ENCODE measurements at regions not wholly inside any gene's neighbourhood (a gene's known extent, or its start where the extent isn't known, plus 50 kb on each side); places are given as distances from the start of the nearest gene placed in this dataset.

DNA sequence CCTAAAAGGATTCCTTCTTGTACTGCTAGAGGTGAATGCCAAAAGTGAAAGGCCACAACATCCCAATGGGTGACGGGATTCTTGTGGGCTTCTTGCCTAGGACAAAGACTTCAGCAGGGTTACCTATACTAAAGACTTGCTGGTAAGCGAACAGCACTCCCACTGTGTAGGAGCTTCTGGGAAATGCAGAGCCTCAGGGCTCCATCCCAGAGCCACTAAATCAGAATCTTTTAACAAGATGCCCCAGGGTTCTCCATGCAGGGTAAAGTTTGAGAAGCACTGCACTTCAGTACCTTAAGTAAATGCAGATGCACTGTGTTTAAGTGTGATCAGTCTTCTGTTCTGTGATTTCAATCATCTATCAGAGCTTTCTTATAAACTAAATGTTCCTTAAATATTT lies 266.9 kb upstream of the KLF14 start:
- no peak for DNase-seq

DNA sequence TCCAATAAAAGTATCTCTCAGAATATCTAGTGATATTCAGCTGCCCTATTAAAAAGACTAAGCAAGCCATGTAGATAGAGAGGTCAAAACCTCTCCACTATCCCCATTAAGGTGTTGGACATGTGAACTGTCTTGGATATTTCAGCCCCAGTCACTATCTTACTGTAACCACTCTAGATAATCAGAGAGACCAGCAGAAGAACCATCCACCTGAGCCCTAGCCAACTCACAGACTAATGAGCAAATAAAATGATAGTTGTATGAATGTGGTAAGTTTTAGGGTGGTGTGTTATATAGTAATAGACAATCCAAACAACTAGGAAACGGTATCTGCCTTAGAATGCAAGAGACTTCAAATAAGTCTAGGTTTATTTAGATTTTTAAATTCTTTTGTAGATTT lies 268.6 kb upstream of the KLF14 start:
- no peak for DNase-seq

DNA sequence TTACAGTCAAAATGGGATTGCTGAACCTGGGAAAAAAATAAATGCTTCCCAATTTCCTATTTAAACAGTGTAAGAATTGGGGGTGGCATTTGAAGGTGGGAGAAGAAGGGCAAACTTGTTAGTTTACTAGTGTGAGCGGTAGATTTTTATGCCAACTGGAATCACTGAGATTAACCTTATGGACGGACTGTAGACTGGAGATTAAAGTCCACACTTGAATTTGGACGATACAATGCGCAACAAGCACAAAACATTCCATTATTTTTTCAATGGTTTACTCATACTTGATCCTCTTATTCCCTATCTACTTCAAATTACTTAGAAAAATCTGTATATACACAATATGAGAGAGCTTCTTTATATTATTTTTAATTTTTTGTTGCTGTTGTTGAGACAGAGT lies 269.6 kb upstream of the KLF14 start:
- DNase-seq: no peak

DNA sequence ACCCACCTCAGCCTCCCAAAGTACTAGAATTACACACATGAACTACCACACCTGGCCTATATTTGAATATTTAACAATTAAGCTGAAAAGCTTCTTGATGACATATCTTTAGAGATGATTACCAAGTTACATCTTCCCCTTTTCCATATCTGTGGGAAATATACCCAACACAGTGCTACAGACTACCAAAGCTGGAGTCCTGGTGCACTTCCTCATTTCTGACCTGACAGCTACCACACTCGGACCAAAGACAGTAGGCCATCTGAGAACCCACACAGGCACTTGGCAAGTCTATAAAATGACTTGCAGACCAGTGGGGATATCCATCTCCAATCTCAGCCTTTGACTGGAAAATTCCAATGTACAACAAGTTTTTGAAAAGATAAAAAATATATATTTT lies 270.4 kb upstream of the KLF14 start:
- peak; percentile 18 for DNase-seq

DNA sequence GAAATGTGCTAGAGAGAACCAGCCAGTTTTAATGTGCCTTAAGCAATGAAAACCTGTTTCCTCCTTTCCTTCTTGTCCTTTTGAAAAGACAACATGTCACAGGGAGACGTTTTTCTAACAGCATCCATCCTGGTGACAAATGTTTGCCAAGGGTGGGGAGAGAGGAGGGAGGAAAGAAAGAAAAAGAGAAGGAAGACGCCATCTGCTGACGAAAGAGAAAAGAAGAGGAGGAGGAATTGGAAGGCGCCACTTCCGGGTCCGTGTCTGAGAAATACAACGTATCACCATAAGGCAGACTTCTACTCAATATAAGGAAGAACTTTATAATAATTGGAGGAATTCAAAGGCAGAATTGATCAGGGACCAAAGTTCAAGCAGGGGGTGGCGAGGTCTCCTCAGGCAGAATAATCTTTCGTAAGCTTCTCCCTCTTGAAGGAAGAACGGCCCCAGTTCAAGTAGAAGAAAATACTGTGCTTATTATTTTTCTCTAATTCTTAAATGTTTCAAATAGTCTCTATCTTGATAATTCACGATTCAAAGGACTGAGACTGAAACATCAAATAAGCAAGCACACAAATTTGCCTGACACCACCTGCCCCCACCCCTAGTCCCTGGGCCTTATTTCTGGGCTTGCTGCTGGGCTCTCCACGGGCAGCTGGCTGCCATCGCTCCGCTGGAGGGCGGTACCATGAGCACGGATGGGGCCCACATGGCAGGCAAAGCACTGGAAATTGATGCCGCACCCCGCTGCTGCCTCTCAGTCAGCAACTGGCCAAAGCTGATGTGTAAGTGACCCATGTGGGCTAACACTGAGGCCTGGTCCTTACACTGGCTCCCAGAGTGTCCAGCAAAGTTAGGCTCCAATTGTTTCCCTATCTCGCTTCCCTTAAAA lies 273.7 kb upstream of the KLF14 start:
- peak; percentile 29 for DNase-seq

DNA sequence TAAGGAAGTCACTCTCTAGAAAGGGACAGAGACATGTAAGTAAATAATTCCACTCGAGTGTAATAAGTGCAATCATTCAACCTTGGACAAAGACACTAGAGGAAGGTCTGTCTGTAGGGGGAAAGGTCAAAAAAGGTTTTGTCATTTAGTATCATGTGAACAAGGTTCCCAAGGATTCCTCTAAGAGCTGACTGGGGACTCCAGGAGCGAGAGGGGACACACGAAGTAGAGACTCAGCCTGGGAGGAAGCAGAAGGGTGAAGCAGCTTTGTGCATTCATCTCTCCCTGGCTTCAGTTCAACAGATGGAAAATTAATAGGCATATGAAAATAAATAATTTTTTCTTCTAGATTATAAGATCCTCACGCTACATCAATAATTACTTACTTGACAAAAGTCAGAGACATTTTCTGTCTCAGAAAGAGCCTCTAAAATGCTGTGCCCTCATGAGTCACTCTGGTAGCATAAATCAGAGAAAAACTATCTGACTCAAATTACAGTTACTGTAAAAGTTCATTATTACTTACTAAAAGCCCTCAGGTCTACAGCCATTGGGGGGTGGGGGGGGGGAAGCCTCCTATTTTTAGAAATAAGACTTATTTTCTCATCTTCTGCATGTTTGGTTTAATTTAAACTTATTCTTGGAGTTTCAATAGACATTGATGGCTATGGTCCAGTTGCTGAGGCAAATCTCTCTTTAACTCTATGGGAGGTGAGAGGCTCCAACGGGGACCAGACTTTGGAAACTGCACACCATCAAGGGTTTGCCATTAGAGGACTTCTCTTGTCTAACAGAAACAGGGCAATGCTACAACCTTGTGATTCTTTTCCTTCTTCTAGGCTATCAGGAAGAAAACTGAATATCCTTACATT lies 275.1 kb upstream of the KLF14 start:
- DNase-seq: no peak

DNA sequence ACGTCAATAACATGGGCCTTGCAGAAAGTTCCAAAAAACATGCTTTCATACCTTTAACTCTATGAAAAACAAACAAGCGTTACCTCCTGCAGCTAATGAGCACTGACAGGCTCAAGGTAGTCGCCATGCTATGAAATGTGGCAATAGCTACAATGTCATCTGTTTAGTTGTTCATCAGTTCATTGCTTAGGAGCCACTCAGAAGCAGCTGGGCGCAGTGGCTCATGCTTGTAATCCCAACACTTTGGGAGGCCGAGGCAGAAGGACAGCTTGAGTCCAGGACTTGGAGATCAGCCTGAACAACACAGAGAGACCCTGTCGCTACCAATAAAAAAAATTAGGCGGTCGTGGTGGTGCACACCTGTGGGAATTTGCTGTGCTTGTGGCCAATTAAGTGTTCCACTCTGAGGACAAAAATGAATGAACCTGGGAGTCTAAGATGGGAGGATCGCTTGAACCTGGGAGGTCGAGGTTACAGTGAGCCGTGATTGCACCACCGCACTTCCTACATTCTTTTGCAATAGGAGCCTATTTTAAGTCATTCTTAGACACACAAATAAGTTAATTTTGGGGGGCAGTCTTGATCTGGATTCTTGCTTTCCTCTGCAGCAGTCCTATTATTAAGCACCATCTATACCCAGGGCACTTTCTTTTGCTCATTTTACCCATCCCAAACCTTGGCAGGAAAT lies 276.2 kb upstream of the KLF14 start:
- DNase-seq: no peak

DNA sequence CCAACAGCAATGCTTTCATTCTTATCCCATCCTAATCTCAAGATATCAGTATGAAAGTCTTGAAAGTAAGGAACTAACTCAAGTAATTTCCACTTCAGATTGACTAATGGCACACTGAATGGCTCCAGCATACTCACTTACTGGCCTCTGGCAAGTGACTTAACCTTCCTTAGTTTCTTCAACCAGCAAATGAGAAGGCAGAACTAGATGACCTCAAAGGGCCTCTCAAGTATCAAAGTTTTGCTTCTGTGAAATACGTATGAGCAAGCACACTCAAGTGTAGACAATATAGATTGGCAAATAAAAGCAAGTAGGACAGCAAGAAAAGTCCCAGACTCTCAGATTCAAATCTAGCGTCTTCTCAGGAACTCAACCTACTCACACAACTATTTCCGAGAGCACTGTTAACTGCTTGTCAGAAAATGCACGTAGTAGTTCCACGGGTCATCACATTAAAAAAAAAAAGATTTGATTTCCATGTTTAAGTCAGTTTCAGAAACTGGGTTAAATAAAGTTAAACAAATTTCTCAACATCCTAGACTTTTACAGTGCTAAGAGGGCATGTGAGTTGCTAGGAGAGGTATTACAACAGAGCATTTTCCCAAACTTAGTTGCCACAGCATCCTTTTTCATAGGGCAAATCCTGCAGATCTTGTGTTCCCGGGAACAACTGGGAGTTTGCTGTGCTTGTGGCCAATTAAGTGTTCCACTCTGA lies 276.9 kb upstream of the KLF14 start:
- no peak for DNase-seq

DNA sequence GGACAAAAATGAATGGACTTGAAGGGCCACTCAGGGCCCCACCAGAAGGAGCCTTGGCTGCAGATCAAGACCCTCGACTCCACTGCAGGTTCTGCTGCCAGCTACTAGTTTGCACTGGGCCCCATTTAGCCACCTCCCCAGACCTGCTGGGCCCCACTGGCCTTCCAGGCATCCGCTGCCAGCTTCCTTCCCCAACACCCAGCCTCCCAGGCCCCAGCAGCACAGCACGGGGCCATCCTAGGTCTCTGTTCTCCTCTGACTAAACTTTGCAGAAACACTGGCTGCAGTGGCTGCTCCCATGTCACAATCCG lies 277.4 kb upstream of the KLF14 start:
- no peak for DNase-seq

DNA sequence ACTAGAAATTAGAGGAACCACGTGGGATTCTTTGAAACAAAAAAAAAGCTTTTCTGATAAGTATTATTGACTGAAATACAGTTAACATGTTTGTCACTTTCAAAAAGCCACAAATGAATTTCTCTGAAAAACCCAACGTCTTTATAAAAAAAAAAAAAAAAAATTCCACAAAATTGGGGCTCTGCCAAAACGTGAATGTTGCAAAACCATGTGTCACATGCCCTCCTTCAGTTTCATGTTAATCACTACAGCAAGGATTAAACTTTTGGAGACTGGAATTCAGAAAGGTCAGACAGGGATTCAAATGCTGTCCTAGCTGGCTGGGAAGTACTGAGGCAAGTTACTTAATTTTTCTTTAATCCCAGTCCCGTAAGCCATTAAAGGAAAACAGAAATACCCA lies 278.0 kb upstream of the KLF14 start:
- no peak for DNase-seq

DNA sequence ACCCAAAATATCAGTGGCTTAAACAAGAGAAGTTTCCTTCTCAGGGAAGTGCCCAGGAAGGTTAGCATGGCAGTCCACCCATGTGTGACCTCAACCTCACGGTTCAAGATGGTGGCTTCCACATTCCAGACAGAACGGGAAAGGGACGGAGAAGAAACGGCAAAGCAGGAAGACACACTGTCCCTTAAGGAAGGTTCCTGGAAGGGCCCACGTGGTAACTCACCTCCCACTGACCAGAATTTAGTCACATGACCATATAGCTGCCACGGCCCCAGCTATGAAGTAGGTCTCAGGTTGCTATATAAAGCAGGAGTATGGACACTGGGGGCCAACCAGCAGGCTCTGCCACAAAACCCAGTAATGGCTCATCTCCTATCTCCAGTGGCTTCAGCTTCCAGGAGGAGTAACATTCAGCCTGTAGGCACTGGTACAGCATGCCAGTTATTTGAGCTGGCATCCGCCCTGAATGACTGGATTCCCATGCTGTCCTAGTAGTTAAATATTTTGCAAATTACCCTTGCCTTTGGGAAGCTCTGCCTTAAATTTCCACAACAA lies 278.5 kb upstream of the KLF14 start:
- no peak for DNase-seq

DNA sequence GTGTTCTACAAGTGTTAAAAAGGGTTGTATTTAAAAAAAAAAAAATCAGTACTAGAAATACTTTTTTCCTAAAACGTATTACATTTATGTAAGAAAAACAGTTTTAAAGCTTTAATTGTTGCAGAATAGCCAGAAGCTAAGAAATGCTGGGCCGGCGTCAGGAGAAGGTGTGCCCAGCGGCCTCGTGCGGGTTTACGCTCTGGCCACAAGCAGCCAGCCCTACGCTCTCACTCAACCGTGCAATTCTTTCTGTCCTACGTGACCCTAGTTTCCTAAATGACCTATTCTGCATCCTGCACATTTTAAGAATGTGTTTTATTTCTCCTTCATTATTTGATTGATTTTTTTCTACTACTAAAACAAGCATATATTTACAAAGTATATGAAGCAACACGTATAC lies 279.7 kb upstream of the KLF14 start:
- no peak for DNase-seq

DNA sequence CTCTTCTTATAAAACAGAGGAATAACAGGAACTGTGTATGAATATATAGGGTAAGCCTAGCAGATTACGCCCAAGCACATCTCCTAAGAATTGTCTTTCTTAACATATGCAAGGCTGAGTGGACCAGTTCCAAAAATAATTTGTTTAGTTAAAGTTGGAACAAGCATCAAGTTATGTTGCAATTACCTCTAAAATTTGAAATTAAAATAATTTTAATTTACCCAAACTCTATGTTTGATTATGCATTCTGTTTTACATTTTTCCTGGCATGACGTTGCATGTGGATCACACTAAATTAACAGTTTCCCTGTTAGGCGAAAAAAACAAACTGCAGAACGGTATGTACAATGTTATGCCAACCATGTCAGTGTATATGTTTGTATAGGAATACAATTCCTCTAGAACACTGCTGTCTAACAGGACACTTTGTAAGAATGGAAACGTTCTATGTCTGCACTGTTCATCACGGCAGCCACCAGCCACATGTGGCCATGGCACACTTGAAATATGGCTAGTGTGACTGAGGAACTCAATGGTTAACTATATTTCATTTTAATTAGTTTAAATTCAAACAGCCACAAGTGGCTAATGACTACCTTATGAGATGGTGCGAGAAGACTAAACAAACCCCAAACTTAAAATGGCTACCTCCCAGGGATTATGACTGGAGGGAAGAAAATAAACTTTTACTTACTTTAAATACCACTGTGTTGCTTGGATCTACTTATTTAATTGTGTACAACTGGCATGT lies 281.1 kb upstream of the KLF14 start:
- DNase-seq: no peak

DNA sequence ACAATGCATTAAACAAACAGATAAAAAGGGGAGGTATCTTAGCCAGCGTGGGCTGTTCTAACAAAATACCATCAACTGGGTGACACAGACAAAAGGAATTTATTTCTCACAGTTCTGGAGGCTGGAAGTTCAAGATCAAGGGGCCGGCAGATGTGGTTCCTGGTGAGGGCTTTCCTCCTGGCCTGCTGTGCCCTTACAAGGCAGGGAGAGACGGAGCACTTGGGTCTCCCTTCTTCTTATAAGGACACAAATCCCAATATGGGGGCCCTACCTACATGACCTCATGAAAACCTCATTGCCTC lies 281.6 kb upstream of the KLF14 start:
- no peak for DNase-seq

DNA sequence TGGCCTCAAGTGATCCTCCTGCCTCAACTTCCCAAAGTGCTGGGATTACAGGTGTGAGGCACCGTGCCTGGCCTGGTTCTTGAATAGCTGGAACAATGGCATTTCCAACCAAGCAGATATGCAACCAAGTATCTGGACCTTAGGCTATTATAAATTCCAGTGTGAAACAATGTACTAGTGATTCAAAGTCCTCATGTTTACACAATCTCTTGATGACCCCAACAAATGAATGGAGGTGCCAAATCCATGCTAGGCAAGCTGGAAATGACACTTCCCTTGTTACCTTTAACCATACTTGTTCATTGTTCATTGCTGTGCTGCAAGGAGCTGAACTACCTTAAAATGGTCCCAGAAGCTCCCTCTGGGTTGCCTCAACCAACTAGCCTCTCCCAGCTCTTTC lies 282.2 kb upstream of the KLF14 start:
- DNase-seq: no peak

DNA sequence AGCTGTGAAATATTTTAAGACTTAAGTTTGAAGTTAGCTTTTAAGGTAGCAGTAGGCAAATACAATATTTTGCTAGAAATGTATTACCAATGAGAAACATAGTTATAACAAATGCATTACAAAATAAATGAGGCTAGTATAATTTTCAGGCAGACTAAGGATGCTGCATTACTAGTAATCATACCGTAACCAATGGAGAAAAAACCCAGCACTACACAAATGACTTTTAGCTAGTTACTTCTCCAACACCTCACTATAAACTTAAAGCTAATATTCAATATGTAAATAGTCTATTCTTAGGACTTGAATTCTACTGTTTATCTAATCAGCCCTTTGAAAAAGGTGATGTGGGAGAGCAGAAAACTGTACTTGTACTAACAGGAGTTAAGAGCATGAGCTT lies 285.3 kb upstream of the KLF14 start:
- DNase-seq: no peak

DNA sequence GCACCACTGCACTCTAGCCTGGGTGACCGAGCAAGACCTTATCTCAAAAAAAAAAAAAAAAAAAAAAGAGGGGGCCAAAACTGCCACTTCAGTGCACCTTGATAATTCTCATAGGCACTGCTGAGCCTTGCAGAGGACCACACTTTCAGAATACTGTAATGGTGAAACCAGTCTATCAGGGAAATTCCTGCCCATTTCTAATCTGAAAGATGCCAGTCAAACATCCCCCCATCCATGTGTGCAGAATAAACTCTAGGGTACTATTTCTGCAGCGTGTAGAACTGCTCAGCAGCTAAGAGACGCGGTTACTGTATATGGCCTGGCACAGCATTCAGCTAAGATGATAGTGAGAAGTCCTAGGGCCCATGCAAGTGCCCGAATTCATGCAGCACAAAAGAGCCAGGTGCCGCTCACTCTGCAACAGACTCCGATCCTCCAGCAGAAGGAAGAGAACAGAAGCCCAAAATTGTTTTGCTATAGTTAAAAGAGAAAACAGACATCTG lies 286.8 kb upstream of the KLF14 start:
- no peak for DNase-seq

DNA sequence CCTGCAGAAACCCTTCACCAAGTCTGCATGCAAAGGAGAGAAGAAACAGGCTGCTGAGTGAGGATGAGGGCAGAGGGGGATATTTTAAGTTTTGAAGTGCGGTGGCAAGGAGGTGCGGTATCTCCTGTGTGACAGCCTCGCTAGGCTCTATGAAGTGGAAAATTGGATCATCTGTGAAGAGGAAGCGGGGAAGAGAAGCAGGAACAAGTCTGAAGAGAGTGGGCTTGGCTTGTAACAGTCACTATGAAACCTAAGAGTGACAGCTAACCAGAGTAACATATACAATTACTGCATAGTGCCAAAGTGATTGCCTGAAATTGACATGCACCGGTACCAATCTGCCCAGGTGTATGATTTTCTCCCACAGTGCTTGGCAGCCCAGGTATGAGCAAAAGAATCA lies 287.5 kb upstream of the KLF14 start:
- no peak for DNase-seq

DNA sequence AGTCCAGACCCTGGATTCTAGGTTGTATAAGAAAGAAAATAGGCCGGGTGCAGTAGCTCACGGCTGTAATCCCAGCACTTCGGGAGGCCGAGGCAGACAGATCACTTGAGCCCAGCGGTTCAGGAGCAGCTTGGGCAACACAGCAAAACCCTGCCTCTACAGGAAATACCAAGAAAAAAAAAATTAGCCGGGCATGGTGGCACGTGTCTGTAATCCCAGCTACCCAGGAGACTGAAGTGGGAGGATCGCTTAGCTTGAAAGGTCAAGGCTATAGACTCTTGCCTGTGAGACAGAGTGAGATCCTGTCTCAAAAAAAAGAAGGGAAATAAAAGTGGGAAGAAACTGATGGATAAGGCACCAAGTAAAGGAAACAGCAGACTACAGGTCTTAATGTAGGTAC lies 287.9 kb upstream of the KLF14 start:
- no peak for DNase-seq

DNA sequence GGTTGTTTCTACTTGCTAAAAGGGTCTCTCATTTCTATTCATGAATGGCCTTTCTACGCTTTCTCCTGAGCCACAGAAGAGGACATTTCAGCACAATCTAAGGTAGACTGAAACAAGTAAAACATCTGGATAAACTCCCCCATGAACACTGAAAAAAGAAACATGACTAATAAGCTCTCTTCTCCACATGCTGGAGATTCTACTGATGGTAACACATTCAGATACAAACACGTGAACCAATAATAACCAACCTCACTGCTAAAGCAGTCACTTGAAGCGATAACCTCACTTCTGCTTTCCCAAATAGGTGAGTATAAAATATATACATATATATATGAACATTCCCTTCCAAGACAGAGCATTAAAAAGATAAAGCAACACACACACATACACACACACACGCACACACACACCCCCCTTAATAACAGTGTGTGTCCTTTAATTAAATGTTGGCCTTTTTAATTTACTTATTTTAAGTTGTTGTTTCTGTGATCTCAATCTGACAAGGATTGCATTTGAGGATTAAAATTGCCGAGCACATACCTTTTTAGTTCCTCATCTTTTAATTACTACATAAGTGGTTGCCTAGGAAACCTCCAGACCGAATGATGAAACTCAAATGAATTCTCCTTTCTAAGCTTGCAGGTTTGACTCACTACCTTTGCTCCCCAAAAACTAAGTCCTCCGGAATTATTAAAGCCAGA lies 292.4 kb upstream of the KLF14 start:
- DNase-seq: no peak

DNA sequence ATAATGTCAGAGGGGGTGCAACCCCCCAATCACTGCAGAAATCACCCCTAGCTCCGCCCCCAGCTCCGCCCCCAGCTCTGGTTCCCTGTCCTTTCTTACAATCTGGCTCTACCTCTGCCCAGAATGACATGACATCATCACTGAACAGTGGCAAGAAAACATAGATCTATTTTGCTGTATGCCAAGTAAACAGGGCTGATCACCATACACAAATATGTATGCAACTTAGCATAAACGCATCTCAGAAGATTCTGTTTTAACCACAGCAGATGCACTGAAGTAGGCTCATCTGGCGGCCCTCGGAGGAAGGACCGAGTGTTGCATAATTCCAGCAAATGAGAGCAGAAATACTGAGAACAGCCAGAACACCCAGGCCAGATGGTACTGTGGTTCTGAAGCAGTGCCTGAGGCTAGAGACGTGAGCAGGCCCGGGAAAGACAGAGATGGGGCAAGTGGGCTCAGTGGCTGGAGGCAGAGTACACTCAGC lies 293.3 kb upstream of the KLF14 start:
- DNase-seq: no peak

Data from GDM1 (cell line).